ENCODE measurements at regions not wholly inside any gene's neighbourhood (a gene's known extent, or its start where the extent isn't known, plus 50 kb on each side); places are given as distances from the start of the nearest gene placed in this dataset.
"Not testable (repeated sequence)": the region's sequence is repeated elsewhere in the genome, so short reads cannot be mapped to it uniquely, and the experiment has no call there.

- FAIRE-seq = no peak
- no peak for DNase-seq (ENCODE audit: insufficient read length, low spot score)
- TF ChIP-seq POU2F2 (IDR thresholded peaks at IDR 0.05; ENCODE audit: low read depth, low read length) (no peak), SPI1 (IDR thresholded peaks at IDR 0.05; ENCODE audit: low read depth, low read length) (no peak), PAX5 (IDR thresholded peaks at IDR 0.05; ENCODE audit: insufficient read depth, low read length, severe bottlenecking) (no peak), TAF1 (IDR thresholded peaks at IDR 0.05; ENCODE audit: low read depth, low read length) (no peak), POLR2A (IDR thresholded peaks at IDR 0.05; ENCODE audit: low read depth, low read length) (no peak), POLR2AphosphoS5 (IDR thresholded peaks at IDR 0.05; ENCODE audit: low read depth, low read length) (no peak)
Observed at GRCh38 chr3:25915673-25916072, 125.8 kb downstream of the OXSM start.

- DNase-seq (ENCODE audit: insufficient read length, low spot score) (no peak), FAIRE-seq (no peak)
- TF ChIP-seq SPI1 (IDR thresholded peaks at IDR 0.05; ENCODE audit: low read depth, low read length) (no peak), TAF1 (IDR thresholded peaks at IDR 0.05; ENCODE audit: low read depth, low read length) (no peak), POU2F2 (IDR thresholded peaks at IDR 0.05; ENCODE audit: low read depth, low read length) (no peak), POLR2AphosphoS5 (IDR thresholded peaks at IDR 0.05; ENCODE audit: low read depth, low read length) (no peak), POLR2A (IDR thresholded peaks at IDR 0.05; ENCODE audit: low read depth, low read length) (no peak), PAX5 (IDR thresholded peaks at IDR 0.05; ENCODE audit: insufficient read depth, low read length, severe bottlenecking) (no peak)
Observed at GRCh38 chr3:25916321-25916720, 126.4 kb downstream of the OXSM start.

GRCh38 chr3:25931967-25932366 is 142.1 kb downstream of the OXSM start:
- not testable (repeated sequence) for FAIRE-seq; DNase-seq (ENCODE audit: insufficient read length, low spot score)

GRCh38 chr3:25938566-25939325 is 148.9 kb downstream of the OXSM start:
- FAIRE-seq = no peak
- TF ChIP-seq POLR2A (IDR thresholded peaks at IDR 0.05; ENCODE audit: low read depth, low read length) = no peak
- TF ChIP-seq TAF1 (IDR thresholded peaks at IDR 0.05; ENCODE audit: low read depth, low read length) = no peak
- no peak for TF ChIP-seq POU2F2 (IDR thresholded peaks at IDR 0.05; ENCODE audit: low read depth, low read length)
- no peak for TF ChIP-seq POLR2AphosphoS5 (IDR thresholded peaks at IDR 0.05; ENCODE audit: low read depth, low read length)
- TF ChIP-seq SPI1 (IDR thresholded peaks at IDR 0.05; ENCODE audit: low read depth, low read length) = no peak
- no peak for DNase-seq (ENCODE audit: insufficient read length, low spot score)

- DNase-seq (ENCODE audit: insufficient read length, low spot score) (no peak), FAIRE-seq (no peak)
- TF ChIP-seq PAX5 (IDR thresholded peaks at IDR 0.05; ENCODE audit: insufficient read depth, low read length, severe bottlenecking) (no peak), POLR2A (IDR thresholded peaks at IDR 0.05; ENCODE audit: low read depth, low read length) (no peak), POLR2AphosphoS5 (IDR thresholded peaks at IDR 0.05; ENCODE audit: low read depth, low read length) (no peak), POU2F2 (IDR thresholded peaks at IDR 0.05; ENCODE audit: low read depth, low read length) (no peak), TAF1 (IDR thresholded peaks at IDR 0.05; ENCODE audit: low read depth, low read length) (no peak), SPI1 (IDR thresholded peaks at IDR 0.05; ENCODE audit: low read depth, low read length) (no peak)
Observed at GRCh38 chr3:25940935-25941334, 151.0 kb downstream of the OXSM start.

GRCh38 chr3:25944329-25944728 is 154.4 kb downstream of the OXSM start:
- TF ChIP-seq PAX5 (IDR thresholded peaks at IDR 0.05; ENCODE audit: insufficient read depth, low read length, severe bottlenecking) = no peak
- TF ChIP-seq SPI1 (IDR thresholded peaks at IDR 0.05; ENCODE audit: low read depth, low read length) = no peak
- no peak for TF ChIP-seq POU2F2 (IDR thresholded peaks at IDR 0.05; ENCODE audit: low read depth, low read length)
- TF ChIP-seq POLR2A (IDR thresholded peaks at IDR 0.05; ENCODE audit: low read depth, low read length) = no peak
- no peak for TF ChIP-seq POLR2AphosphoS5 (IDR thresholded peaks at IDR 0.05; ENCODE audit: low read depth, low read length)
- DNase-seq (ENCODE audit: insufficient read length, low spot score) = no peak
- FAIRE-seq = no peak

DNA sequence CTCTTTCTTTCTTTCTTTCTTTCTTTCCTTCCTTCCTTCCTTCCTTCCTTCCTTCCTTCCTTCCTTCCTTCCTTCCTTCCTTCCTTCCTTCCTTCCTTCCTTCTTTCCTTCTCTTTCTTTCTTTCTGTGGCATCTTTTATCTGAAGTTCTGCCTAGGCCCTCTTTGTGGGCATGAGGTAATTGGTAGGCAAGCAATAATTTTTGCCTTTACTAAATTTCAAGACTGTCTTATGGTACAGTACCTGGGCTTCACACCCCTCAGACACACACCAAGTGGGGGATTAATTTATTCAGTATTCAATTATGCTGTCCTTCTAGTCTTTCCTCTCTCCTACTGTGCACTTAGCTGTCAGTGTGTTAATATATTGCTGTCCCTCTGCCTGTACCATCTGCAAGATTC is 155.5 kb downstream of the OXSM start:
- FAIRE-seq (no peak), DNase-seq (ENCODE audit: insufficient read length, low spot score) (no peak)
- TF ChIP-seq POLR2AphosphoS5 (IDR thresholded peaks at IDR 0.05; ENCODE audit: low read depth, low read length) (no peak), POU2F2 (IDR thresholded peaks at IDR 0.05; ENCODE audit: low read depth, low read length) (no peak), PAX5 (IDR thresholded peaks at IDR 0.05; ENCODE audit: insufficient read depth, low read length, severe bottlenecking) (no peak), TAF1 (IDR thresholded peaks at IDR 0.05; ENCODE audit: low read depth, low read length) (no peak), SPI1 (IDR thresholded peaks at IDR 0.05; ENCODE audit: low read depth, low read length) (no peak), POLR2A (IDR thresholded peaks at IDR 0.05; ENCODE audit: low read depth, low read length) (no peak)

GRCh38 chr3:25945836-25946235 is 155.9 kb downstream of the OXSM start:
- no peak for FAIRE-seq
- TF ChIP-seq POLR2A (IDR thresholded peaks at IDR 0.05; ENCODE audit: low read depth, low read length) = no peak
- TF ChIP-seq POU2F2 (IDR thresholded peaks at IDR 0.05; ENCODE audit: low read depth, low read length) = no peak
- TF ChIP-seq SPI1 (IDR thresholded peaks at IDR 0.05; ENCODE audit: low read depth, low read length) = no peak
- no peak for TF ChIP-seq PAX5 (IDR thresholded peaks at IDR 0.05; ENCODE audit: insufficient read depth, low read length, severe bottlenecking)
- no peak for TF ChIP-seq TAF1 (IDR thresholded peaks at IDR 0.05; ENCODE audit: low read depth, low read length)
- TF ChIP-seq POLR2AphosphoS5 (IDR thresholded peaks at IDR 0.05; ENCODE audit: low read depth, low read length) = no peak
- no peak for DNase-seq (ENCODE audit: insufficient read length, low spot score)

GRCh38 chr3:25952133-25952532 is 162.2 kb downstream of the OXSM start:
- DNase-seq (ENCODE audit: insufficient read length, low spot score) = no peak
- FAIRE-seq = no peak
- TF ChIP-seq PAX5 (IDR thresholded peaks at IDR 0.05; ENCODE audit: insufficient read depth, low read length, severe bottlenecking) (no peak), POU2F2 (IDR thresholded peaks at IDR 0.05; ENCODE audit: low read depth, low read length) (no peak), POLR2AphosphoS5 (IDR thresholded peaks at IDR 0.05; ENCODE audit: low read depth, low read length) (no peak), POLR2A (IDR thresholded peaks at IDR 0.05; ENCODE audit: low read depth, low read length) (no peak), SPI1 (IDR thresholded peaks at IDR 0.05; ENCODE audit: low read depth, low read length) (no peak), TAF1 (IDR thresholded peaks at IDR 0.05; ENCODE audit: low read depth, low read length) (no peak)

GRCh38 chr3:25957026-25957425 is 167.1 kb downstream of the OXSM start:
- TF ChIP-seq POU2F2 (IDR thresholded peaks at IDR 0.05; ENCODE audit: low read depth, low read length) (no peak), TAF1 (IDR thresholded peaks at IDR 0.05; ENCODE audit: low read depth, low read length) (no peak), POLR2A (IDR thresholded peaks at IDR 0.05; ENCODE audit: low read depth, low read length) (no peak), POLR2AphosphoS5 (IDR thresholded peaks at IDR 0.05; ENCODE audit: low read depth, low read length) (no peak), SPI1 (IDR thresholded peaks at IDR 0.05; ENCODE audit: low read depth, low read length) (no peak), PAX5 (IDR thresholded peaks at IDR 0.05; ENCODE audit: insufficient read depth, low read length, severe bottlenecking) (no peak)
- DNase-seq (ENCODE audit: insufficient read length, low spot score) (no peak), FAIRE-seq (no peak)

Measured in GM12891 (cell line).